Astrocyte (in vitro differentiated cells and primary cell): ENCODE measurements at regions not wholly inside any gene's neighbourhood (a gene's known extent, or its start where the extent isn't known, plus 50 kb on each side); places are given as distances from the start of the nearest gene placed in this dataset.

Source experiments
- CTCF ChIP-seq: IDR thresholded peaks from 2 replicates; pipeline ENCODE4 v1.5.1; 2011; ENCODE audit warnings: low read depth, mild to moderate bottlenecking, inconsistent platforms, low read length, moderate library complexity; ENCODE audit not compliant: insufficient read depth
- EZH2 ChIP-seq: IDR thresholded peaks from 2 replicates; pipeline ENCODE4 v1.6.1; 2012; ENCODE audit warnings: mild to moderate bottlenecking, low read length, inconsistent platforms; ENCODE audit not compliant: insufficient read depth

GRCh38 chr20:57988828-57989227 lies 239.6 kb downstream of the ANKRD60 start:
- TF ChIP-seq EZH2 (no peak), CTCF (no peak)
